H1 (cell line): ENCODE measurements at regions not wholly inside any gene's neighbourhood (a gene's known extent, or its start where the extent isn't known, plus 50 kb on each side); places are given as distances from the start of the nearest gene placed in this dataset.

Source experiments
- CREB1 ChIP-seq: IDR thresholded peaks from 2 replicates; pipeline ENCODE4 v1.6.1; 2012; ENCODE audit warnings: inconsistent platforms
- EP300 ChIP-seq, 2 experiments: IDR thresholded peaks; 1 replicate in 1 of 2; 2 replicates in 1 of 2; pipeline ENCODE4 v1.6.1; 2011 to 2012; ENCODE audit warnings: low read depth in 2 of 2, low read length in 2 of 2, mild to moderate bottlenecking in 2 of 2, borderline replicate concordance in 1 of 2, inconsistent platforms in 1 of 2, moderate library complexity in 1 of 2
- EZH2 ChIP-seq: fragments of 200-600 bp; sonication (generic); IDR thresholded peaks from 2 replicates; pipeline ENCODE4 v1.7.1; 2012; ENCODE audit warnings: low read depth, mild to moderate bottlenecking, moderate library complexity, low read length, inconsistent platforms; ENCODE audit not compliant: severe bottlenecking
- POLR2A ChIP-seq, 2 experiments: IDR thresholded peaks; 1 replicate in 1 of 2; 2 replicates in 1 of 2; pipeline ENCODE4 v1.6.1; 2011; ENCODE audit warnings: low read depth in 2 of 2, low read length in 2 of 2, mild to moderate bottlenecking in 2 of 2; ENCODE audit errors: control extremely low read depth in 1 of 2
- POLR2AphosphoS5 ChIP-seq: IDR thresholded peaks from 2 replicates; pipeline ENCODE4 v1.6.1; 2011; ENCODE audit warnings: low read depth, low read length
- RNF2 ChIP-seq: fragments of 200-900, 300-1000 bp; sonication (generic); IDR thresholded peaks from 2 replicates; pipeline ENCODE4 v1.7.1; 2016; ENCODE audit warnings: borderline replicate concordance, low read depth, mild to moderate bottlenecking, antibody characterized with exemption, low read length; ENCODE audit not compliant: poor library complexity, severe bottlenecking; ENCODE audit errors: missing control alignments
- RXRA ChIP-seq: IDR thresholded peaks from 2 replicates; pipeline ENCODE4 v1.6.1; 2011; ENCODE audit warnings: low read depth, mild to moderate bottlenecking, low read length, moderate library complexity; ENCODE audit not compliant: insufficient read depth
- ZNF274 ChIP-seq: IDR thresholded peaks from 2 replicates; pipeline ENCODE4 v1.7.0; 2012; ENCODE audit warnings: low read length, borderline replicate concordance; ENCODE audit errors: extremely low read depth
- TF ChIP-seq, protein P1 (sequence below), 3 experiments: IDR thresholded peaks; 1 replicate in 2 of 3; 2 replicates in 1 of 3; pipeline versions ENCODE4 v1.5.1 to v1.6.1; 2011; ENCODE audit warnings: low read length in 3 of 3, mild to moderate bottlenecking in 3 of 3, inconsistent platforms in 2 of 3, low read depth in 1 of 3, moderate library complexity in 1 of 3; ENCODE audit not compliant: insufficient read depth in 1 of 3; ENCODE audit errors: control extremely low read depth in 1 of 3
- TF ChIP-seq, protein P2 (sequence below): IDR thresholded peaks from 2 replicates; pipeline ENCODE4 v1.6.1; 2012; ENCODE audit warnings: inconsistent platforms

DNA sequence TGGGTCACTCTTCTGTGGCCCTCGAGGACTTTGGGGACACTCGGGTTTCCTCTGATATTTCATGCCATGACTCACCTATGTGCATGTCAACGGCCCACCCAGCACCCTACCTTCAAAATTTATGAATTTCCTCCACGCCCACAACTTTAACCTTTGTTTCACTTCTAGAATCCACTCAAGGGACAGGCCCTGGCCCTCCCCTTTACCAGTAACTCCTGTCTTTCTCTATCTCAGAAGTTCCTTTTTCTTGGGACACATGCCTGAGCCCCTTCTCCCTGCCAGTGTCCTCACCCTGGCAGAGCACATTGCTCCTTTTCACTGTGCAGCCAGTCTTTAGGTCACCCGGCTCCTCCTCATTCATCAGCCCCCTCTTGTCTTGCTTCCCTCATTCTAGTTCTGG, 282.5 kb upstream of the KLF6 start:
- TF ChIP-seq POLR2A (IDR thresholded peaks at IDR 0.05; ENCODE audit: control extremely low read depth in 1 of 2, low read depth in 2 of 2, low read length in 2 of 2) (no peak), RNF2 (no peak), EP300 (IDR thresholded peaks at IDR 0.05; ENCODE audit: borderline replicate concordance in 1 of 2, low read depth in 2 of 2, low read length in 2 of 2) (no peak), CREB1 (no peak), EZH2 (no peak), POLR2AphosphoS5 (no peak), ZNF274 (no peak), RXRA (no peak)
- TF ChIP-seq, protein P1, sequence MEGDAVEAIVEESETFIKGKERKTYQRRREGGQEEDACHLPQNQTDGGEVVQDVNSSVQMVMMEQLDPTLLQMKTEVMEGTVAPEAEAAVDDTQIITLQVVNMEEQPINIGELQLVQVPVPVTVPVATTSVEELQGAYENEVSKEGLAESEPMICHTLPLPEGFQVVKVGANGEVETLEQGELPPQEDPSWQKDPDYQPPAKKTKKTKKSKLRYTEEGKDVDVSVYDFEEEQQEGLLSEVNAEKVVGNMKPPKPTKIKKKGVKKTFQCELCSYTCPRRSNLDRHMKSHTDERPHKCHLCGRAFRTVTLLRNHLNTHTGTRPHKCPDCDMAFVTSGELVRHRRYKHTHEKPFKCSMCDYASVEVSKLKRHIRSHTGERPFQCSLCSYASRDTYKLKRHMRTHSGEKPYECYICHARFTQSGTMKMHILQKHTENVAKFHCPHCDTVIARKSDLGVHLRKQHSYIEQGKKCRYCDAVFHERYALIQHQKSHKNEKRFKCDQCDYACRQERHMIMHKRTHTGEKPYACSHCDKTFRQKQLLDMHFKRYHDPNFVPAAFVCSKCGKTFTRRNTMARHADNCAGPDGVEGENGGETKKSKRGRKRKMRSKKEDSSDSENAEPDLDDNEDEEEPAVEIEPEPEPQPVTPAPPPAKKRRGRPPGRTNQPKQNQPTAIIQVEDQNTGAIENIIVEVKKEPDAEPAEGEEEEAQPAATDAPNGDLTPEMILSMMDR (IDR thresholded peaks at IDR 0.05; ENCODE audit: control extremely low read depth in 1 of 3, insufficient read depth in 1 of 3, low read depth in 1 of 3, low read length in 3 of 3) = no peak
- TF ChIP-seq, protein P2, sequence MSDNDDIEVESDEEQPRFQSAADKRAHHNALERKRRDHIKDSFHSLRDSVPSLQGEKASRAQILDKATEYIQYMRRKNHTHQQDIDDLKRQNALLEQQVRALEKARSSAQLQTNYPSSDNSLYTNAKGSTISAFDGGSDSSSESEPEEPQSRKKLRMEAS = no peak
